HG02610 (cell line): ENCODE measurements at regions not wholly inside any gene's neighbourhood (a gene's known extent, or its start where the extent isn't known, plus 50 kb on each side); places are given as distances from the start of the nearest gene placed in this dataset.
"Not testable (repeated sequence)": the region's sequence is repeated elsewhere in the genome, so short reads cannot be mapped to it uniquely, and the experiment has no call there.

Source experiments
- ATAC-seq: cut with Tn5 transposase; IDR thresholded peaks from one replicate; pipeline ENCODE4 v1.9.1; 2021; ENCODE audit warnings: mild to moderate bottlenecking, moderate library complexity; ENCODE audit not compliant: unreplicated experiment

GRCh38 chrX:109874548-109874947, 128.4 kb upstream of the TMEM164 start:
- ATAC-seq: no peak

GRCh38 chrX:109875831-109876230, 127.1 kb upstream of the TMEM164 start:
- no peak for ATAC-seq

DNA sequence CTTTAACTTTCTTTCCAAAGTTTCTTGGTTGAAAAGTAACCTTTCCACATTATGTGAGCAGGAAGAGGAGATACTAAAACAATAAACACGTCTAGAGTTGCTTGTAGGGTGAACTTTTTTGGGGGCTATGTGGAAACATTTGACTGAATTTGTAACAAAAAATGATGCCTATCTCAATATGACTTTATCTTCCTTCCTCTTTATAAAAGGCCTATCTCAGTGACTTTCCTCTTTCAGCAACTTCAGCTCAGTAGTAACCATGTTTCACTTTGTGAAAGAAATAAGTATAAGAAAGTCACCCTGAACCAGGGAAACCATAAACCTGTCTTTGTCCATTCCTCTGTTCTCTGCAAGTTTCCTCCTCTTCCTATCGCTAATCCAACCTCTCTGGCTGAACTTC, 124.7 kb upstream of the TMEM164 start:
- no peak for ATAC-seq

DNA sequence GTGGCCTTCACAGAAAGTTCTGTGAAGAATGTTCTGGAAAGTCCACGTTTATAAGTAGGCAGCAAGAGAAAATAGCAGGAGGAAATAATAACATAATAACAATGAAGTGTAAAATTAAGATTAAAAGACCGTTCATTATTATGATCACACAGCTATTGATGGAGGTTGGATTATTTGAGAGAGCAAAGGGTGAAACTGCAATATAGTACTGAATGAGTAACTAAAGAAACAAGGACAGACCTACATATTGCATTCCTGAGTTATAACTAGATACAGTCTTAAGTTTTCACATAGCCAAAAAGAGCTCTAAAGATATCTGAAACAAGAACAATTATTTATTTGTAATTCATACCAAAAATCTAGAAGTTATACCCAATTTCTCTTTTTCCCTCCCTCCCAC, 122.9 kb upstream of the TMEM164 start:
- no peak for ATAC-seq

DNA sequence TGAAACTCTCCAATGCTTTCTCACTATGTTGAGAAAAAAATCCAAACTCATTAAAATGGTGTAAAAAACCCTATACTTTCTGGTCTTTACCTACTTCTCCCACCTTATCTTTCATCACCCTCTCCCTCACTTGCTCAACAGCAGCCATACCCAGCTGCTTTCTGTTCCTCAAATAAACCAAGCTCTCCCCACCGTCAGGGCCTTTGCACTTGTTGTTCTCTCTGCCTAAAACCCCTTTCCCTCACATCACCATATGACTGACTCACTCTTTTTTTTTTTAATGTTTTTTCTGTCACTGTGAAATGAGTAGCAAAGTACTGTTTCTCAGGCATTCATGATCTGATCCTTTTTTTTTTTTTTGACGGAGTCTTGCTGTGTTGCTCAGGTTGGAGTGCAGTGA, 122.3 kb upstream of the TMEM164 start:
- peak; percentile 95 for ATAC-seq

- no peak for ATAC-seq
Measured at GRCh38 chrX:109886122-109886761, 116.7 kb upstream of the TMEM164 start.

DNA sequence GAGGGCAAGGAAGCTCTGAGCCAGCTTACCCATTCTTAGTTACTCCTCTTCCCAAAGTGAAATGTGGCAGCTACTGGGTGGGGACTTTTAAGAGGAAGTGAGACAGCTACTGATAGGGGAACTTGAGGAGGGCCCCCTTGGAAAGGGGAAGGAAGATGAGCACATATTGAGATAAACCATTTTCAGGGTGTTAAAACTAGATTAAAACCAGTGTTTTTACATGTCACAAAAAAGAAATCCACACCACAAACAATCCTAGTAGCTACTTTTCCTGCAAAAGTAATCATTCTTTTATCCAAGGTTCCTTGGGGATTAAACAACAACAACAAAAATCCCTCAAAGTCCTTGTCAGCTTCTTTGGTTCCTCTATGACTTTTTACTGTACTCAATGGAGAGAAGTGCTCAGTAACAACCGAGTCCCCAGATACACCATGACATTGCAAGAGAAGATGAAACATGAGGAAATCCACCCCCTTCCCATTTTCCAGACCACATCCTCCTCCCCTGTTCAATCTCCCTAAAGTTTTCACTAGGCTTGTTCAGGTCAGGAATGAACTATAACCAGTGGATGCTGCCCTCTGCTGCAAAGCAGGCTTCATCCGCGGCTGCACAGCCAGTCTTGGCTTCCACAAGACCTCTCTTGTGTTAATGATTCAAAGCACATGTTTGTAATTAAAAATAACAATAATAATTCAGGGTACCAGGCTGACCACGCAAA, 113.5 kb upstream of the TMEM164 start:
- ATAC-seq: peak; percentile 61

GRCh38 chrX:109890300-109890699, 112.6 kb upstream of the TMEM164 start:
- no peak for ATAC-seq

DNA sequence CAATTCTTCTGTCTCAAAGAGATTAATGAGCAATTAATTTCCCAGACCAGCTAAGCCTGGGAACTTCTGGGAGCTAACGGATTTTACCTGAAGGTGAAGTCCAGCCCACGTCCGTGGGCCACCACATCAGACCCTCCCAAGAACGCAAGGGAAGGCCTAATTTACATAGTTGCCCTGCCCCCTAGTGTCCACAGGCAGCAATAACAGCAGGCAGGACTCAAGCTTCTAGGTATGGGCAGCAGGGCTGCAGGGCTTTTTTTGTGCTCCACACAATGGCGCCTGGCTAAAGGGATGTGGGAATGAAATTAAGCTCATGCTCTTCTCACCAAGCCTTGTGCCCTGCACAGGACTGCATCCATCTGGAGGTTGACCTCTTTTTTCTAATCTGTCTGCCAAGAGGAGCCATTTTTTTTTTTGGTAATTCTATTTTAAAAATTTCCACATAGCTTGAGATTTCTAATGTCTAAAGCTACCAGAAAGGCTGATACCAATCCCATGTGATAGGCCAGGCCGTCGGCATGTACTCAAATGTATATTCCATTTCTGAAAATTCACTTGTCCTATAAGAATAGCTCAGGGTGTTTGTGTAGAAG, 111.9 kb upstream of the TMEM164 start:
- no peak for ATAC-seq

- ATAC-seq: not testable (repeated sequence)
Measured at GRCh38 chrX:109896024-109896423, 106.9 kb upstream of the TMEM164 start.

DNA sequence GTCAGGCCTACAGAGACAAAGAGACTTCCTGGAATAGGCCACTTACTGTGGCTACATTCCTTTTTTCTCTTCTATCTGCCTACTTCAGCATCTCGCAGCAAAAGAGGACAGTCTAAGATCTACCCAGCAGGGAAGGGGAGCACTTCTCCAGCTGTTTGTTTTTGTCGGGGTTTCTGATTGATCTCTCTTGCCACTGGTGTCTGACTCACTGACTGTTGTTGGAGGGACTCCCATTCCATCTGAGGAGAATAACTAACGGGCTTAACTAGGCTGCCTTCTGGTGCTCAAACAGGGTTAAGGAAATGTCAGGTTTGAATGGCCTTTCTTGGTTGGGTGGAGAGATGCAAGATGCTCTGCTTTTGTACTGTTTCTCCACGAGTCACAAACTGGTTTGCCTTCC, 100.2 kb upstream of the TMEM164 start:
- ATAC-seq: no peak

- no peak for ATAC-seq
Measured at GRCh38 chrX:109911046-109911445, 91.9 kb upstream of the TMEM164 start.

- ATAC-seq: not testable (repeated sequence)
Measured at GRCh38 chrX:109912993-109913392, 89.9 kb upstream of the TMEM164 start.

- no peak for ATAC-seq
Measured at GRCh38 chrX:109914114-109914849, 88.6 kb upstream of the TMEM164 start.

DNA sequence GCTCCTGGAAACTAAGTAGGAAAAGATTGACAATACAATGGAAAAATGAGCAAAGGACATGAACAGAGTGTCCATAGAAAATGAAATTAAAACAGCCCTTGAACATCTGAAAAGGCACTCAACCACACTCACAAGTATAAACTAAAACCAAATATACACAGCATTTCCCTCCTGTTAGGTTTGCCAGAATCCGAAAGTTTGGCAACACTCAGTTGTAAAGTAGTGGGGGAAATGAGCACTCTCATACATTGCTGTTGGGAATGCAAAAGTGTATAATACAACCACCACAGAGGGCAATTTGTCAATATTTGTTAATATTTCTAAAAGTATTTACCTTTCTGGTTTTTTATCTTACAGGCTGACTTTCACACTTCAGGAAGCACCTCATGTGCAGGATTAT, 84.2 kb upstream of the TMEM164 start:
- ATAC-seq: no peak

GRCh38 chrX:109920325-109920724, 82.6 kb upstream of the TMEM164 start:
- no peak for ATAC-seq

GRCh38 chrX:109920868-109921267, 82.0 kb upstream of the TMEM164 start:
- ATAC-seq: no peak

- ATAC-seq: no peak
Measured at GRCh38 chrX:109922190-109922589, 80.7 kb upstream of the TMEM164 start.

GRCh38 chrX:109925003-109925402, 77.9 kb upstream of the TMEM164 start:
- not testable (repeated sequence) for ATAC-seq

DNA sequence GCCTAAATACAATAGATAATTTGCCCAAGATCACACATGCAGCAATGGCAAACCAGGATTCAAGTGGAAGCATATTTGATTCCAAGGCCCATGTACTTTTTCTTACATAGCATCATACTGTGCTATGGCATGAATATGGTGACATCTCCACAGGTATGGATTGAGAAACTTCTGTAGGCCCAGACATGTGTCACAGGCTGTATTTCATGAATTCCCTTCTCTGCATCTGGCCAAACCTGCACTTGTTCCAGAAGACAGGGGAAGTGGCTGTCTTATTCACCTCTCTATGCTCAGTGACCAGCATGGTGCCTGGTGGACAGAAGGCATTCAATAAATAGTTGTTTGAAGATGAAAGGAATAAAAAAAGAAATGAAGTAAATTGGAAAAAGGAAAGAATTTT, 77.3 kb upstream of the TMEM164 start:
- ATAC-seq: no peak

DNA sequence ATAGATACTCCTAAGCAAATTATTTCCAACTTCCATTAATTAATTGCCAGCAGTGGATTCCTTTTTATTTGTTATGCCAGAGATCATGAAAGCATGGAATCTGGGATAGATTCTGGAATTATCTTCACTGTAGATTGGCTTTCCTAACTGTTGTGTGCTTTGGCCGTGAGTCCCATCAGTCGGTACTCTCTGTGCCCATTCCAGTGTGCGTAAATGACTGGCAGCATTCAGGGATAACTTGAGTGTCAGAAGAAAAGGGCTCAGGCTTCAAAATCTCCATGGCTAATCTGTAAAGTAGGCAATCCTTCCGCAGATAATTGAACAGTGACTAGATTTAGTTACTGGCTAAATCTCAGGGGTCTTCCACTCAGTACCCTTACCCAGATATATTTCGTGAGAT, 76.8 kb upstream of the TMEM164 start:
- ATAC-seq: no peak
